ENCODE measurements at regions not wholly inside any gene's neighbourhood (a gene's known extent, or its start where the extent isn't known, plus 50 kb on each side); places are given as distances from the start of the nearest gene placed in this dataset.

GRCh38 chr7:3240826-3241430 is 60.1 kb upstream of the SDK1 start:
- TF ChIP-seq CREB1 (IDR thresholded peaks at IDR 0.05; ENCODE audit: low read depth) (no peak), TAF1 (IDR thresholded peaks at IDR 0.05; ENCODE audit: low read depth) (no peak), EGR1 (IDR thresholded peaks at IDR 0.05) (no peak), YY1 (IDR thresholded peaks at IDR 0.05; ENCODE audit: low read depth) (no peak), TEAD4 (IDR thresholded peaks at IDR 0.05) (no peak), RAD21 (IDR thresholded peaks at IDR 0.05; ENCODE audit: low read depth) (no peak), EP300 (IDR thresholded peaks at IDR 0.05; ENCODE audit: borderline replicate concordance) (no peak), CEBPB (IDR thresholded peaks at IDR 0.05) (no peak), ZBTB7A (IDR thresholded peaks at IDR 0.05; ENCODE audit: low read depth) (no peak), FOXM1 (IDR thresholded peaks at IDR 0.05; ENCODE audit: borderline replicate concordance, low read depth) (no peak), NFIC (IDR thresholded peaks at IDR 0.05) (no peak)
- TF ChIP-seq, protein P1, sequence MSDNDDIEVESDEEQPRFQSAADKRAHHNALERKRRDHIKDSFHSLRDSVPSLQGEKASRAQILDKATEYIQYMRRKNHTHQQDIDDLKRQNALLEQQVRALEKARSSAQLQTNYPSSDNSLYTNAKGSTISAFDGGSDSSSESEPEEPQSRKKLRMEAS (IDR thresholded peaks at IDR 0.05): no peak
- TF ChIP-seq, protein P2, sequence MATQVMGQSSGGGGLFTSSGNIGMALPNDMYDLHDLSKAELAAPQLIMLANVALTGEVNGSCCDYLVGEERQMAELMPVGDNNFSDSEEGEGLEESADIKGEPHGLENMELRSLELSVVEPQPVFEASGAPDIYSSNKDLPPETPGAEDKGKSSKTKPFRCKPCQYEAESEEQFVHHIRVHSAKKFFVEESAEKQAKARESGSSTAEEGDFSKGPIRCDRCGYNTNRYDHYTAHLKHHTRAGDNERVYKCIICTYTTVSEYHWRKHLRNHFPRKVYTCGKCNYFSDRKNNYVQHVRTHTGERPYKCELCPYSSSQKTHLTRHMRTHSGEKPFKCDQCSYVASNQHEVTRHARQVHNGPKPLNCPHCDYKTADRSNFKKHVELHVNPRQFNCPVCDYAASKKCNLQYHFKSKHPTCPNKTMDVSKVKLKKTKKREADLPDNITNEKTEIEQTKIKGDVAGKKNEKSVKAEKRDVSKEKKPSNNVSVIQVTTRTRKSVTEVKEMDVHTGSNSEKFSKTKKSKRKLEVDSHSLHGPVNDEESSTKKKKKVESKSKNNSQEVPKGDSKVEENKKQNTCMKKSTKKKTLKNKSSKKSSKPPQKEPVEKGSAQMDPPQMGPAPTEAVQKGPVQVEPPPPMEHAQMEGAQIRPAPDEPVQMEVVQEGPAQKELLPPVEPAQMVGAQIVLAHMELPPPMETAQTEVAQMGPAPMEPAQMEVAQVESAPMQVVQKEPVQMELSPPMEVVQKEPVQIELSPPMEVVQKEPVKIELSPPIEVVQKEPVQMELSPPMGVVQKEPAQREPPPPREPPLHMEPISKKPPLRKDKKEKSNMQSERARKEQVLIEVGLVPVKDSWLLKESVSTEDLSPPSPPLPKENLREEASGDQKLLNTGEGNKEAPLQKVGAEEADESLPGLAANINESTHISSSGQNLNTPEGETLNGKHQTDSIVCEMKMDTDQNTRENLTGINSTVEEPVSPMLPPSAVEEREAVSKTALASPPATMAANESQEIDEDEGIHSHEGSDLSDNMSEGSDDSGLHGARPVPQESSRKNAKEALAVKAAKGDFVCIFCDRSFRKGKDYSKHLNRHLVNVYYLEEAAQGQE (IDR thresholded peaks at IDR 0.05; ENCODE audit: low read depth): no peak
- TF ChIP-seq, protein P3, sequence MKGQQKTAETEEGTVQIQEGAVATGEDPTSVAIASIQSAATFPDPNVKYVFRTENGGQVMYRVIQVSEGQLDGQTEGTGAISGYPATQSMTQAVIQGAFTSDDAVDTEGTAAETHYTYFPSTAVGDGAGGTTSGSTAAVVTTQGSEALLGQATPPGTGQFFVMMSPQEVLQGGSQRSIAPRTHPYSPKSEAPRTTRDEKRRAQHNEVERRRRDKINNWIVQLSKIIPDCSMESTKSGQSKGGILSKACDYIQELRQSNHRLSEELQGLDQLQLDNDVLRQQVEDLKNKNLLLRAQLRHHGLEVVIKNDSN (IDR thresholded peaks at IDR 0.05): no peak
